Astrocyte (in vitro differentiated cells and primary cell): ENCODE measurements at regions not wholly inside any gene's neighbourhood (a gene's known extent, or its start where the extent isn't known, plus 50 kb on each side); places are given as distances from the start of the nearest gene placed in this dataset.
"Not testable (repeated sequence)": the region's sequence is repeated elsewhere in the genome, so short reads cannot be mapped to it uniquely, and the experiment has no call there.

Experiments
- DNase-seq: peaks from one replicate; pipeline ENCODE4 v3.0.0-alpha.2; 2010; ENCODE audit warnings: low read depth
- FAIRE-seq: peaks from 2 replicates; lab custom pipeline; 2011; peaks lifted over from hg19 to GRCh38; lab: Jason Lieb, UNC
- H2AFZ ChIP-seq: 2 replicates; pipeline ENCODE4 v1.6.0; 2012; ENCODE audit warnings: low read depth, low read length, inconsistent platforms
- H3K27ac ChIP-seq: 2 replicates; pipeline ENCODE4 v1.5.1; 2011; ENCODE audit warnings: low read depth, low read length, inconsistent platforms
- H3K27me3 ChIP-seq: 2 replicates; pipeline ENCODE4 v1.6.0; 2011; ENCODE audit warnings: low read length, inconsistent platforms; ENCODE audit not compliant: insufficient read depth
- H3K36me3 ChIP-seq: 2 replicates; pipeline ENCODE4 v1.5.1; 2011; ENCODE audit warnings: low read length, inconsistent platforms; ENCODE audit not compliant: insufficient read depth
- H3K4me1 ChIP-seq: 2 replicates; pipeline ENCODE4 v1.5.1; 2011; ENCODE audit warnings: low read length, inconsistent platforms; ENCODE audit not compliant: insufficient read depth
- H3K4me2 ChIP-seq: 2 replicates; pipeline ENCODE4 v1.6.0; 2012; ENCODE audit warnings: low read length, inconsistent platforms
- H3K4me3 ChIP-seq: 2 replicates; pipeline ENCODE4 v1.5.1; 2011; ENCODE audit warnings: low read depth, mild to moderate bottlenecking, low read length, inconsistent platforms; ENCODE audit not compliant: insufficient read depth
- H3K79me2 ChIP-seq: 2 replicates; pipeline ENCODE4 v1.6.0; 2012; ENCODE audit warnings: mild to moderate bottlenecking, low read length, inconsistent platforms; ENCODE audit not compliant: insufficient read depth
- H3K9ac ChIP-seq: 2 replicates; pipeline ENCODE4 v1.6.0; 2012; ENCODE audit warnings: mild to moderate bottlenecking, low read length, inconsistent platforms
- H3K9me3 ChIP-seq: 2 replicates; pipeline ENCODE4 v1.5.1; 2012; ENCODE audit warnings: low read depth, mild to moderate bottlenecking, low read length, inconsistent platforms; ENCODE audit not compliant: insufficient read depth
- H4K20me1 ChIP-seq: 2 replicates; pipeline ENCODE4 v1.6.0; 2012; ENCODE audit warnings: low read length, inconsistent platforms; ENCODE audit not compliant: insufficient read depth
- H3K27ac Mint-ChIP-seq: one replicate; pipeline ENCODE4 v1.8.0; 2021; ENCODE audit warnings: mild to moderate bottlenecking, mixed read lengths; ENCODE audit not compliant: unreplicated experiment
- H3K27me3 Mint-ChIP-seq: one replicate; pipeline ENCODE4 v1.8.0; 2021; ENCODE audit warnings: low read depth, mixed read lengths; ENCODE audit not compliant: unreplicated experiment
- H3K36me3 Mint-ChIP-seq: one replicate; pipeline ENCODE4 v1.8.0; 2021; ENCODE audit warnings: low read depth, mixed read lengths; ENCODE audit not compliant: unreplicated experiment
- H3K4me1 Mint-ChIP-seq: one replicate; pipeline ENCODE4 v1.8.0; 2021; ENCODE audit warnings: low read depth, mixed read lengths; ENCODE audit not compliant: unreplicated experiment
- H3K4me3 Mint-ChIP-seq: one replicate; pipeline ENCODE4 v1.8.0; 2021; ENCODE audit warnings: mild to moderate bottlenecking, moderate library complexity, mixed read lengths; ENCODE audit not compliant: unreplicated experiment
- H3K9me3 Mint-ChIP-seq: one replicate; pipeline ENCODE4 v1.8.0; 2021; ENCODE audit warnings: mild to moderate bottlenecking, mixed read lengths; ENCODE audit not compliant: unreplicated experiment
- EZH2 ChIP-seq: IDR thresholded peaks from 2 replicates; pipeline ENCODE4 v1.6.1; 2012; ENCODE audit warnings: mild to moderate bottlenecking, low read length, inconsistent platforms; ENCODE audit not compliant: insufficient read depth
- TF ChIP-seq, protein P1 (sequence below): IDR thresholded peaks from 2 replicates; pipeline ENCODE4 v1.5.1; 2011; ENCODE audit warnings: low read depth, mild to moderate bottlenecking, inconsistent platforms, low read length, moderate library complexity; ENCODE audit not compliant: insufficient read depth

DNA sequence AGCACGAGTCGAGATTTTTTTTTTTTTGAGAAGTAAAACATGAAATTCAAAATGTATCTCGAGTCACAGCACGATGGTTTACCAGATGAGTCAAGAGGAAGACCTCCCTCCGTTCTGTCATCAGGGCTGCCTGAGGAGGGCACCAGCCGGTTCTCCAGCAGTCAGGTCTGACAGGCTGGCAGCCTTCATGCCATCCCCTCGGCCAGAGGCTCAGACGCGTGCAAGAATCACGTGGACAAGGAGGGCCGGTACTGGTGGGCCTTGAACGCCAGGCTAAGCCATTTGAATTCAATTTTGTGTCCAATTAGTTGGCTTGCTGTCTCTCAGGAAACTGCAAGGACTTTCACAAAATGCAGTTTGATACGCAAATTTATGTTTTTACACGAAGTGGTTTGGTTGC lies 1412.2 kb downstream of the BRD1 start:
- Mint-ChIP-seq H3K9me3 (no peaks in the 10 kb centered on the region), H3K27ac (no peak overlapping the region), H3K36me3 (no peaks in the 10 kb centered on the region), H3K27me3 (peaks cover 29% of the 10 kb centered on the region), H3K4me1 (peaks cover 3% of the 10 kb centered on the region), H3K4me3 (no peak overlapping the region)
- Histone ChIP-seq H3K36me3 (no peaks in the 10 kb centered on the region), H3K4me2 (no peak overlapping the region), H3K9me3 (no peaks in the 10 kb centered on the region), H3K27ac (no peak overlapping the region), H3K27me3 (no peaks in the 10 kb centered on the region), H2AFZ (no peak overlapping the region), H3K79me2 (no peaks in the 10 kb centered on the region), H4K20me1 (no peaks in the 10 kb centered on the region), H3K4me3 (no peak overlapping the region), H3K4me1 (no peaks in the 10 kb centered on the region), H3K9ac (no peak overlapping the region)
- TF ChIP-seq EZH2: no peak
- TF ChIP-seq, protein P1, sequence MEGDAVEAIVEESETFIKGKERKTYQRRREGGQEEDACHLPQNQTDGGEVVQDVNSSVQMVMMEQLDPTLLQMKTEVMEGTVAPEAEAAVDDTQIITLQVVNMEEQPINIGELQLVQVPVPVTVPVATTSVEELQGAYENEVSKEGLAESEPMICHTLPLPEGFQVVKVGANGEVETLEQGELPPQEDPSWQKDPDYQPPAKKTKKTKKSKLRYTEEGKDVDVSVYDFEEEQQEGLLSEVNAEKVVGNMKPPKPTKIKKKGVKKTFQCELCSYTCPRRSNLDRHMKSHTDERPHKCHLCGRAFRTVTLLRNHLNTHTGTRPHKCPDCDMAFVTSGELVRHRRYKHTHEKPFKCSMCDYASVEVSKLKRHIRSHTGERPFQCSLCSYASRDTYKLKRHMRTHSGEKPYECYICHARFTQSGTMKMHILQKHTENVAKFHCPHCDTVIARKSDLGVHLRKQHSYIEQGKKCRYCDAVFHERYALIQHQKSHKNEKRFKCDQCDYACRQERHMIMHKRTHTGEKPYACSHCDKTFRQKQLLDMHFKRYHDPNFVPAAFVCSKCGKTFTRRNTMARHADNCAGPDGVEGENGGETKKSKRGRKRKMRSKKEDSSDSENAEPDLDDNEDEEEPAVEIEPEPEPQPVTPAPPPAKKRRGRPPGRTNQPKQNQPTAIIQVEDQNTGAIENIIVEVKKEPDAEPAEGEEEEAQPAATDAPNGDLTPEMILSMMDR: no peak
- DNase-seq: no peak
- no peak for FAIRE-seq

- no peak overlapping the region for H3K27ac ChIP-seq
- H3K9ac ChIP-seq: no peak overlapping the region
- H2AFZ ChIP-seq: no peak overlapping the region
- H3K27ac Mint-ChIP-seq: no peak overlapping the region
- no peaks in the 10 kb centered on the region for H3K36me3 ChIP-seq
- no peaks in the 10 kb centered on the region for H4K20me1 ChIP-seq
- no peak overlapping the region for H3K4me2 ChIP-seq
- peaks cover 31% of the 10 kb centered on the region for H3K27me3 Mint-ChIP-seq
- no peaks in the 10 kb centered on the region for H3K27me3 ChIP-seq
- DNase-seq (no peak), FAIRE-seq (no peak)
- H3K36me3 Mint-ChIP-seq: no peaks in the 10 kb centered on the region
- no peaks in the 10 kb centered on the region for H3K9me3 ChIP-seq
- no peaks in the 10 kb centered on the region for H3K9me3 Mint-ChIP-seq
- H3K4me1 Mint-ChIP-seq: peaks cover 3% of the 10 kb centered on the region
- TF ChIP-seq, protein P1: no peak
- TF ChIP-seq EZH2: no peak
- no peak overlapping the region for H3K4me3 ChIP-seq
- H3K4me3 Mint-ChIP-seq: no peak overlapping the region
- no peaks in the 10 kb centered on the region for H3K4me1 ChIP-seq
- no peaks in the 10 kb centered on the region for H3K79me2 ChIP-seq
Measured at GRCh38 chr22:48414651-48415050, 1413.0 kb downstream of the BRD1 start.

DNA sequence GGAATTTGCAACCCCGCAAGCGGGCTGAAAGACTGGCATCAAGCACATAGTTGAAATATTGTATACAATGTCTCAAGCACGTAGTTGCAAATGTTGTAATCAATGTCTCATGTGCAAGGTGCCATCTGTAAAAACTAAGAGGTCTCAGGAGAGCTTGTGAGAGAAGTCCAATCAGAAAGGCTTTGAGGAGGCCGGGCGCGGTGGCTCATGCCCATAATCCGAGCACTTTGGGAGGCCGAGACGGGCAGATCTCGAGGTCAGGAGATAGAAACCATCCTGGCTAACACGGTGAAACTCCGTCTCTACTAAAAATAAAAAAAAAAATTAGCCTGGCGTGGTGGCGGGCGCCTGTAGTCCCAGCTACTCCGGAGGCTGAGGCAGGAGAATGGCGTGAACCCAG lies 1414.7 kb downstream of the BRD1 start:
- not testable (repeated sequence) for H3K27ac Mint-ChIP-seq, H4K20me1 ChIP-seq, H3K79me2 ChIP-seq, H3K36me3 ChIP-seq, H3K9me3 Mint-ChIP-seq, H3K4me1 ChIP-seq, H2AFZ ChIP-seq, H3K4me3 ChIP-seq, H3K4me1 Mint-ChIP-seq, DNase-seq, H3K4me3 Mint-ChIP-seq, FAIRE-seq, H3K27me3 ChIP-seq, H3K36me3 Mint-ChIP-seq, H3K4me2 ChIP-seq, H3K27ac ChIP-seq, H3K9ac ChIP-seq, H3K9me3 ChIP-seq
- peaks cover 23% of the 10 kb centered on the region for H3K27me3 Mint-ChIP-seq
